PFSK-1 (cell line): ENCODE measurements at regions not wholly inside any gene's neighbourhood (a gene's known extent, or its start where the extent isn't known, plus 50 kb on each side); places are given as distances from the start of the nearest gene placed in this dataset.

Experiments
- FOXP2 ChIP-seq: optimal IDR thresholded peaks from 2 replicates; pipeline ENCODE3; 2011; ENCODE audit warnings: borderline replicate concordance, control low read depth, inconsistent platforms; ENCODE audit not compliant: insufficient read depth; ENCODE audit errors: extremely low read length, extremely low read depth
- POLR2AphosphoS5 ChIP-seq: IDR thresholded peaks from 2 replicates; pipeline ENCODE4 v1.6.1; 2012; ENCODE audit warnings: low read depth, mild to moderate bottlenecking, control low read depth, low read length, moderate library complexity
- SIN3A ChIP-seq: IDR thresholded peaks from 2 replicates; pipeline ENCODE4 v1.6.1; 2012; ENCODE audit warnings: mild to moderate bottlenecking, low read length, moderate library complexity, borderline replicate concordance; ENCODE audit not compliant: insufficient read depth
- TAF1 ChIP-seq: IDR thresholded peaks from 2 replicates; pipeline ENCODE4 v1.6.1; 2012; ENCODE audit warnings: low read length, control low read depth, borderline replicate concordance; ENCODE audit not compliant: insufficient read depth
- TF ChIP-seq, protein P1 (sequence below), 2 experiments: IDR thresholded peaks; 2 replicates each; pipeline versions ENCODE4 v1.6.1 to v1.8.0; 2011 to 2012; ENCODE audit warnings: low read depth in 2 of 2, low read length in 2 of 2, control low read depth in 1 of 2, inconsistent platforms in 1 of 2, mild to moderate bottlenecking in 1 of 2, moderate library complexity in 1 of 2; ENCODE audit not compliant: insufficient read depth in 1 of 2

- no peak for TF ChIP-seq POLR2AphosphoS5
- TF ChIP-seq SIN3A = no peak
- no peak for TF ChIP-seq FOXP2
- TF ChIP-seq, protein P1, sequence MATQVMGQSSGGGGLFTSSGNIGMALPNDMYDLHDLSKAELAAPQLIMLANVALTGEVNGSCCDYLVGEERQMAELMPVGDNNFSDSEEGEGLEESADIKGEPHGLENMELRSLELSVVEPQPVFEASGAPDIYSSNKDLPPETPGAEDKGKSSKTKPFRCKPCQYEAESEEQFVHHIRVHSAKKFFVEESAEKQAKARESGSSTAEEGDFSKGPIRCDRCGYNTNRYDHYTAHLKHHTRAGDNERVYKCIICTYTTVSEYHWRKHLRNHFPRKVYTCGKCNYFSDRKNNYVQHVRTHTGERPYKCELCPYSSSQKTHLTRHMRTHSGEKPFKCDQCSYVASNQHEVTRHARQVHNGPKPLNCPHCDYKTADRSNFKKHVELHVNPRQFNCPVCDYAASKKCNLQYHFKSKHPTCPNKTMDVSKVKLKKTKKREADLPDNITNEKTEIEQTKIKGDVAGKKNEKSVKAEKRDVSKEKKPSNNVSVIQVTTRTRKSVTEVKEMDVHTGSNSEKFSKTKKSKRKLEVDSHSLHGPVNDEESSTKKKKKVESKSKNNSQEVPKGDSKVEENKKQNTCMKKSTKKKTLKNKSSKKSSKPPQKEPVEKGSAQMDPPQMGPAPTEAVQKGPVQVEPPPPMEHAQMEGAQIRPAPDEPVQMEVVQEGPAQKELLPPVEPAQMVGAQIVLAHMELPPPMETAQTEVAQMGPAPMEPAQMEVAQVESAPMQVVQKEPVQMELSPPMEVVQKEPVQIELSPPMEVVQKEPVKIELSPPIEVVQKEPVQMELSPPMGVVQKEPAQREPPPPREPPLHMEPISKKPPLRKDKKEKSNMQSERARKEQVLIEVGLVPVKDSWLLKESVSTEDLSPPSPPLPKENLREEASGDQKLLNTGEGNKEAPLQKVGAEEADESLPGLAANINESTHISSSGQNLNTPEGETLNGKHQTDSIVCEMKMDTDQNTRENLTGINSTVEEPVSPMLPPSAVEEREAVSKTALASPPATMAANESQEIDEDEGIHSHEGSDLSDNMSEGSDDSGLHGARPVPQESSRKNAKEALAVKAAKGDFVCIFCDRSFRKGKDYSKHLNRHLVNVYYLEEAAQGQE (IDR thresholded peaks at IDR 0.05; ENCODE audit: insufficient read depth in 1 of 2, low read depth in 2 of 2, low read length in 2 of 2) = no peak
- TF ChIP-seq TAF1 = no peak
Measured at GRCh38 chr12:89932954-89933353, 224.3 kb upstream of the ATP2B1 start.

DNA sequence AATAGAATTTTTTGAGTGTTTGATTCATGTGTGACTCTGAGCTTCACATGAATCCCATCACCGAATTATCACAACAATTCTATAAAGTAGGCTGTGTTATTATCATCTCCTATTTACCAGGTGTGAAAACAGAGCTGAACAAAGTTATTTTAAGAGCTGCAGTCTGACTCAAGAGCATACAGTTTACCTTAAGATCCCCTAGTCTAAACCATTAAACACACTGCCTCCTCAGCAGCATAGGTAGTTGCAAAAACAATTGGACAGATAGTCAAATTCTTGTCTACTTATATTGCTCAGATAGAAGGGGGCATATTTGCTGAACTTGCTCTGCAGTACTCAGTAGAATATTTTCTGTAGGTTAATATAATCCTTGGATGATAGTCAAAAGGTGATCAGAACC, 219.8 kb upstream of the ATP2B1 start:
- TF ChIP-seq TAF1 (no peak), SIN3A (no peak), FOXP2 (no peak), POLR2AphosphoS5 (no peak)
- TF ChIP-seq, protein P1 (IDR thresholded peaks at IDR 0.05; ENCODE audit: insufficient read depth in 1 of 2, low read depth in 2 of 2, low read length in 2 of 2) = no peak

- TF ChIP-seq TAF1 = no peak
- TF ChIP-seq, protein P1 (IDR thresholded peaks at IDR 0.05; ENCODE audit: insufficient read depth in 1 of 2, low read depth in 2 of 2, low read length in 2 of 2) = no peak
- TF ChIP-seq POLR2AphosphoS5 = no peak
Measured at GRCh38 chr12:89927226-89927698, 218.6 kb upstream of the ATP2B1 start.

GRCh38 chr12:89924191-89924590, 215.6 kb upstream of the ATP2B1 start:
- TF ChIP-seq, protein P1 (IDR thresholded peaks at IDR 0.05; ENCODE audit: insufficient read depth in 1 of 2, low read depth in 2 of 2, low read length in 2 of 2) = no peak
- no peak for TF ChIP-seq POLR2AphosphoS5
- TF ChIP-seq SIN3A = no peak
- no peak for TF ChIP-seq TAF1
- TF ChIP-seq FOXP2 = no peak

DNA sequence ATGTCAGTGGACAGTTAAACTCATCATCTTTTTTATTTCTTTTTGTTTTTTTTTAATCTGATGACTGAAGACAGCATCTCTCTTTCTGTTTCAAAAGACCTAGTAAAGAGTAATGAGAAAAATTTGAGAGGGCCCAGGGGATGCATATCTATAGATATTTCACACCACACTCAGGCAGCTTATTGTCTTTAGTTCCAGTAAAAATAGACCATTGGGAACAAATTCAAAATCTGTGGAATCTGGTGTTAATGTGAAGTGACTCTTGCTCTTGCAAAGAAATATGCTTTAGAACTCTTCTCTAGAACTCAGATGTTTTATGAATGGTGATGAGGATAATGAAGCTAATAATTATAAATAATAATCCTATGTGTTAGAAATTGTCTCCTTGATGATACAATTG, 214.5 kb upstream of the ATP2B1 start:
- TF ChIP-seq POLR2AphosphoS5 (no peak), TAF1 (no peak), SIN3A (no peak), FOXP2 (no peak)
- TF ChIP-seq, protein P1 (IDR thresholded peaks at IDR 0.05; ENCODE audit: insufficient read depth in 1 of 2, low read depth in 2 of 2, low read length in 2 of 2) = no peak
